Activated CD4-positive, alpha-beta T cell treated with anti-CD3 and anti-CD28 coated beads, Interleukin-10, Interleukin-2, amounts not matched to agents 100 ng/mL and 50 ng/mL, durations not matched to agents 16 hours and 8 hours (primary cell): ENCODE measurements at regions not wholly inside any gene's neighbourhood (a gene's known extent, or its start where the extent isn't known, plus 50 kb on each side); places are given as distances from the start of the nearest gene placed in this dataset.
"Not testable (repeated sequence)": the region's sequence is repeated elsewhere in the genome, so short reads cannot be mapped to it uniquely, and the experiment has no call there.

Experiments used
- DNase-seq: peaks from one replicate; pipeline ENCODE4 v3.0.0-alpha.2; 2020

- no peak for DNase-seq
Observed at GRCh38 chrX:84865113-84865512, 138.6 kb upstream of the APOOL start.

- not testable (repeated sequence) for DNase-seq
Observed at GRCh38 chrX:84870281-84870680, 133.4 kb upstream of the APOOL start.

DNA sequence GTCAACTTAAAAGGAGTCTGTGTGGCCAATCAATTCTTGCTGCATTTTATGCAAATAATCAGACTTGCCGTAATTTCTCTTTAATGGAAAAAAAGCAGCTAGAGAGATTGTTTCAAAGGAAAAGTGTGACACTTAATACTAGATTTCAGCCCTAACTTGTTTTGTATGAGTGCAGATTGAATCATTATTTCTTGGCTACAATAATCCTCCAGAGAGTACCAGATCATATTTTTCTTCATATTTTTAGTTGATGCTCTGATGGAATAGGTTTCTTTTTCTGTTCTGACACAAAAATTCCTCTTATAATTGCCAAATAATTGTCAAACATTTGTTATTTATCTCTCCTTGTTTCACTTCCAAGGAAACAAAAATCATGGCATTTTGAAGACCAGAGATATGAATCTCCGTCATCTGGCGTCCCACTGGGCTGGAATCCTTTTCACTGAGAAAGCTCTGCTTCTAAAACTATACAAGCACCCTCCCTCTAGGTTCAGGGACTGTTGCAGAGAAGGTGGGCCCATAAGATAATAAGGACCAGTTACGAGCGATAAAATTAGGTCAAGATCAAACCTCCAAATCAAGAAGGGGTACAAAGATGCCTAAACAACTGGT lies 131.4 kb upstream of the APOOL start:
- DNase-seq: not testable (repeated sequence)

DNA sequence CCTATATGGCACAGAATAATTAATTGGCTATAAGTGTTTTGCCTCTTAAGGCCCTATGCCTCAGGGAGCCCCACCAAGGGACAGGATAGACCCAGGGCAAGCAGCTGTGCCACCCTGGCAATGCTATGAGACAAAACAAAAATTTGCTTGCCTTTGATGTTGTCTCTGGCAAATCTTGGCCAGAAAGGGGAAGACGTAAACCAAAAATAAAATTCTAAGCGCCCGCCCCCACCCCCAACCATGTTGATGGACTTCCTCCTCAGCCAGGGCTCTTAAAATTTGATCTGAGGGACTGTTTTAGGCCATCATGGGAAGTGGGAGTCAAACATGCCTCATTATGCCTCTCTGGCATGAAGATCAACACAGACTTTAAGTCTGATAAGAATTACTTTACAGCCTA lies 130.5 kb upstream of the APOOL start:
- no peak for DNase-seq

DNA sequence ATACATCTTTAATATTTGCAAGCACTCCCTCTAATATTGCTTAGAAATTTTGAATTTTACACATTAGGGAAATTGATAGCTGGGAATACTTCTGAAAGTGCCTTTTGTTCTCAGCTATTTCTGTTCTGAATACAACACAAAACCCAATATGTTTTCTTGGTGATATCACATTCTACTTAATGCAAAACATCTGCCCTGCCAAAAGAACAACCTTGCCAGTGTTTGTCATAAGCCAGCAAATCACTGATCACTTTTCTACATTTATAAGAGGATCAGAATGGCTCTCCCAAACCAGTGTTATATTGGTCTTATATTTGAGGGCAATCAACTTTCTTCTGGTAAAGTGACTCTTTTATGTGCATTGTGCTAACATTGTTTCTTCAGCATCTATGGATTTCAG lies 126.8 kb upstream of the APOOL start:
- no peak for DNase-seq

GRCh38 chrX:84893897-84894296 lies 109.8 kb upstream of the APOOL start:
- DNase-seq: no peak

DNA sequence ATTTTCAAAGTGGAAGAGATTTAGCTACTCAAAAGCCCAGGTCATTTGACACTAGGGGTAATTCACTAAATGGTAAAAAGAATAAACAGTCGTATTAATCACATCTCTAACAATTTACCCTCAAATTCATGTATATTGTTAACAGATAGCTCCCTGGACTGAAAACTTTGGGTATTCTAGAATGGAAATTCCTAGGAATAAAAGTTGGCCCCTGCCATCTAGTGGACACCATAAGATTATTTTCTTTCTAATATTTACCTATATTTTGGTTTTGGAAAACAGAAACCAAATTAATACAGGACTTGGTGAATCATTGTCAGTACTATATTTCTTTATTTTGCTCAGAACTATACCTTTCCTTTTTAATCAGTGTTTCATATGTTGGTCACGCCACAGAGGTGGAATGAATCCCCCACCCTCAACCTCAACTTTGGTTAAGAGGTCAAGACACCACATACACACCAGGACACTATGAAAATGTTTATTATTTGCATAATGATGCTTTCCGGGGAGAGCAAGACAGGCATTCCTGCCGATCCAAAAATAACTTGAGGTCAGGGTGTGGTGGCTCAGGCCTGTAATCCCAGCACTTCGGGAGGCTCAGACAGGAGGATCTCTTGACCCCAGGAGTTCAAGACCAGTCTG lies 96.2 kb upstream of the APOOL start:
- no peak for DNase-seq

GRCh38 chrX:84909151-84909550 lies 94.5 kb upstream of the APOOL start:
- no peak for DNase-seq

DNA sequence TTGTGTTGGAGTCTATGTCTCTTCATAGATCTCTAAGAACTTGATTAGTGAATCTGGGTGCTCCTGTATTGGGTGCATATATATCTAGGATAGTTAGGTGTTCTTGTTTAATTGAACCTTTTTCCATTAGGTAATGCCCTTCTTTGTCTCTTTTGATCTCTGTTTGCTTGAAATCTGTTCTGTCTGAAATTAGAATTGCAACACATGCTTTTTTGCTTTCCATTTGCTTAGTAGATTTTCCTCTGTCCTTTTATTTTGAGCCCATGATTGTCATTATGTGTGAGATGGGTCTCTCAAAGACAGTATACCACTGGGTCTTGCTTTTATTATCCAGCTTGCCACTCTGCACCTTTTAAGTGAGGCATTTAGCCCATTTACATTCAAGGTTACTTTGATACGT lies 79.1 kb upstream of the APOOL start:
- DNase-seq: no peak

DNA sequence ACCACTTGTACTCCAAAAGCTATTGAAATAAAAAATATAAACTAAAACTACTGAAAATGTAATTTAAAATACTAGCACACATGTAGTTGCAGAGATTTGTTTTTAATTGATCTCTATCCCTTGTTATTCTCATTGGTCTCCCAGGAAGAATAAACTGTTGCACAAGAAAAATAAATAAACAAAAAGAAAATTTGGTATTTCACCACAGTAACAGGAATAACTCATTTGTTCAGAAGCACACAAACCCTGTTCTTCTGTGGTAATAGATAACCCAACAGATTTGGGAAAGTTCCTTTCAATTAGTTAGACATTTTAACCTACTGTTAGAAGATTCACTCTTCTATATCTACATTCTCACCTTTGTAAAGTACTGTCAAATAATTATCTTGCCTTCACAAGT lies 70.9 kb upstream of the APOOL start:
- no peak for DNase-seq

DNA sequence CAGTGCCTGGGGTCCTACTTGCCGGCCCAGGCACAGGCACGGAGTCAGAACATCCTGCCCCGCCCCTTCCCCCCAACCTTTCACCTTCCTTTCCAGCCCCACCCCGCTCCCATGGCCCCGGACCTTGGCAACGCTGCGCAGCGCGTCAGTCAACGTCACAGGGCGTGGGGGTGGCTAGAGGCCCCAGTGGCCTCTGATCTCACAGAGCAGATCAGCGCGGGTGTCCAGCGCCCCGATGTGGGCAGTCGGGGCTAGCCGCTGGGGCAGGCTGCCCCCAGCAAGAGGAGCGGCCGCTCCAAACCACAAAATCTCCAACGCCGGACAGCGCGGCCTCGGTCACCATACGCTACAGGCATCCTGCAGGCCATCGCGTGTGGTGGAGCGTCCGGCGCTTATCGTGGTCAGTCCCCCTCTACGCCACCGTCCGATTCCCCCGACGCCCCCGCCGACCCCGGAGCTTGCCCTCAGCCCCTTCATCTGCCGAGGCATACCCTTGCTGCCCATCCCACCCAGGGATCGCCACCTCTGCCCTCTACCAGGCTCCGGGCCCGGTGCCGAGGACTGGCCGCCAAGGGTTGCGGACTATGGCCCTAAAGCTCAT lies 69.6 kb upstream of the APOOL start:
- no peak for DNase-seq
